Activated naive CD4-positive, alpha-beta T cell treated with anti-CD3 and anti-CD28 coated beads, Interleukin-2, amount 50 U/mL, for 72 hours (primary cell): ENCODE measurements at regions not wholly inside any gene's neighbourhood (a gene's known extent, or its start where the extent isn't known, plus 50 kb on each side); places are given as distances from the start of the nearest gene placed in this dataset.

Experiments used
- ATAC-seq, 2 donors: fragments of 150-1000 bp; cut with Tn5 transposase; 2 replicates each; pipeline ENCODE4 v1.10.0; 2021; ENCODE audit warnings: mild to moderate bottlenecking in 2 of 2, moderate library complexity in 2 of 2
- DNase-seq, 2 donors: peaks; one replicate each; pipeline ENCODE4 v3.0.0; 2021 to 2022; ENCODE audit warnings: low spot score in 2 of 2
- H3K27ac Mint-ChIP-seq, 2 donors: one replicate each; pipeline ENCODE4 v1.8.0; 2022; ENCODE audit warnings: mild to moderate bottlenecking in 2 of 2, mixed read lengths in 2 of 2
- H3K36me3 Mint-ChIP-seq, 2 donors: one replicate each; pipeline ENCODE4 v1.8.0; 2022; ENCODE audit warnings: mixed read lengths in 2 of 2
- H3K9me3 Mint-ChIP-seq, 2 donors: one replicate each; pipeline ENCODE4 v1.8.0; 2022; ENCODE audit warnings: mixed read lengths in 2 of 2

DNA sequence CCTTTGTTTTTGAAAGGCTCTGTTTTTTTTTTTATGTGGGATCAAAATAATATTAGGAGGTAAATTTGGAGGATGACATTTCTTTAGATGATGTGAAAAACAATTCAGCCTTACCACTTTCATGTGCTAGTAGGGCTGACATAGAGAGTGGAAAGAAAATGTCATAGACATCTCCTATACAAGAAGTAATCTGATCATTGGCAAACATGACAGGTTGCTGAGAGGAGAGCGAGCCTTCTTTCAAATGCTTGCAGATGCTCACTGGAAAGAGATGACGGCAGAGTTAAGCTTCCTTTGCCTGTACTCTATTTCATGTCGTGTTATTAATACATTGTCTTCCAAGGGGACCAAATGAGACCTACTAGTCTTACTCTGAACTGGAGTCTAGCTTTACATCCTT, 160.1 kb upstream of the DAP start:
- DNase-seq (no peak), ATAC-seq (no peak)
- Mint-ChIP-seq H3K36me3 (no peaks in the 10 kb centered on the region), H3K9me3 (peaks cover 0 to 7% of the 10 kb centered on the region in 2 donors), H3K27ac (no peak overlapping the region)

DNA sequence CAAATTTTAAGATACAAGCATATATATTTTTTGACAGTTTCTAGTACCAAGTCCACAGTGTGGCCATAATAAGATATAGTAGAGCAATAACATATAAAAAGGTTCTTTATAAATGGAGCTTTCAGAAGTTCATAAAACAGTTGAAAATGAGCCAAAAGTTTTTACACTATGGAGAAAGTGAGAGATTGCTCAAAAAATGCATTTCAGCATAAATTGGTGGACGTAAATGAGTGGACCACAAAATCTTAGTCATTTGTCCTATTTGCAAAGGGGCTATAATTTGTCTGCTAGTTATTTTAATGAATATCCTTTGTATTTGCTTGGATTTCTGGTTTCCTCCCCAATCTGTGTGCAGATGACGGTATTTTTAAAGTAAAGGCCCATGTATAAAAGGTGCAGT, 159.4 kb upstream of the DAP start:
- H3K27ac Mint-ChIP-seq = no peak overlapping the region

DNA sequence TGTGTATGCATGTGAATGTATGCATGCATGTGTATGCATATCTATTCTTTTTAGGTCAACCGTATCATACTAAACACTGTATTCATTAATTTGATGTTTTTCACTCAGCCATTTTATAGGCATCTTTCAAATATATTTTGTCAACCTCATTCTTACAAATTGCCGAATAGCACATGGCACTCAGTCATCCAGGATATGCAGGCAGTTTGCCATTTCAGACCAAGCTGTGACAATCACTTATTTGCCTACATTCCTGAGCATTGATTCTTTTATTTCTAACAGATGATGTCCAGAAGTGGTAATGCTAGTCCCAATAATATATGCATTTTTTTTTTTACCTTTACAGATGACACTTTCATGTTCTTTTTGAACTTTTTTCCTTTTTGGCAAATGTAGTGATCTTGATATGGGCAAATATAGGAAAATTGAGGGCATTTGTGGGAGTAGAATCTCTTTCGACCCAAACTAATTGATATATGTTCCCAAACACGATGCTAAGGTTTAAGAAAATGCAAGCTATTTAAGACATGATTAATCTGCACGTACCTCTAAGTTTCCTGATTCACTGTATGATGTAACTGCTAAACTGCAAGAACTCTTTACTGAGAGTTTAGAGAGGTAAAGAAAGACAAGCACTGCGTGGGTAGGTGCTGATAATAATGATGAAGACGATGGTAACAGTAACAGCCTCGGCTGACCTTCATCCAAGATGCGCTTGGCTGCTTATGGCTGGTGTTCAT, 153.9 kb upstream of the DAP start:
- H3K27ac Mint-ChIP-seq = no peak overlapping the region
- no peaks in the 10 kb centered on the region for H3K36me3 Mint-ChIP-seq
- peaks cover 0 to 3% of the 10 kb centered on the region in 2 donors for H3K9me3 Mint-ChIP-seq
- ATAC-seq (no peak), DNase-seq (no peak)

More for the DNA sequence above, 159.4 kb upstream of the DAP start:
- Mint-ChIP-seq H3K36me3 (no peaks in the 10 kb centered on the region), H3K9me3 (peaks cover 0 to 7% of the 10 kb centered on the region in 2 donors)
- ATAC-seq (no peak), DNase-seq (no peak)

GRCh38 chr5:10913841-10914240, 152.8 kb upstream of the DAP start:
- DNase-seq (no peak), ATAC-seq (peak in 1 of 2 donors; percentile 63)
- Mint-ChIP-seq H3K36me3 (no peaks in the 10 kb centered on the region), H3K27ac (no peak overlapping the region), H3K9me3 (peaks cover 0 to 3% of the 10 kb centered on the region in 2 donors)

DNA sequence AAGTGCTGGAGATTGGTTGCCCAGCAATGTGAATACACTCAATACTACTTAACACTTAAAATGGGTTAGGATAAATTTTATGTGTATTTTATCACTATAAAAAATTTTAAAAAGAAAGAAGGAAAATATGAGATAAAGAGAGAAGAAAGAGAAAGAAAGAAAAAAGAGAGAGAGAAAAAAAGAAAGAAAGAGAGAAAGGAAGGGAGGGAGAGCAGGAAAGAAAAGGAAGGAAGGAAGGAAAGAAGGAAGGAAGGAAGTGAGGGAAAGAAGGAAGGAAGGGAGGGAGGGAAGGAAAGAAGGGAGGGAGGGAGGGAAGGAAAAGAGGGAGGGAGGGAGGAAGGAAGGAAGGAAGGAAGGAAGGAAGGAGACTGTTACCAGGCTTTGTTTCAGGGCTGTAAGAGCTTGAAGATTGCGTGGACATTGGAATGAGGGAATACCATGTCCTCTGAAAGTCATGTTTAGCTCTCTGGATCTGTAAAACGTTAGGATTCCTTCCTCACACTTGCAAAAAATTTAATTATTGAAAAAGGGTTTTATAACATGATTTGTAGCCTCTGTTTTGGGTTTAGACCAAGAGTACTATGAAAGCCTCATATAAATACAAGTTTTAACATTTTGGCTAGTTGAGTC, 152.3 kb upstream of the DAP start:
- peaks cover 0 to 3% of the 10 kb centered on the region in 2 donors for H3K9me3 Mint-ChIP-seq
- H3K36me3 Mint-ChIP-seq = no peaks in the 10 kb centered on the region
- no peak overlapping the region for H3K27ac Mint-ChIP-seq
- DNase-seq (no peak), ATAC-seq (no peak)

- Mint-ChIP-seq H3K9me3 (peaks cover 0 to 3% of the 10 kb centered on the region in 2 donors), H3K36me3 (no peaks in the 10 kb centered on the region), H3K27ac (no peak overlapping the region)
- no peak for DNase-seq
- ATAC-seq = no peak
These were observed 151.4 kb upstream of the DAP start for GRCh38 chr5:10912435-10912834.

GRCh38 chr5:10910261-10910660, 149.2 kb upstream of the DAP start:
- no peak for ATAC-seq
- no peak overlapping the region for H3K27ac Mint-ChIP-seq
- no peaks in the 10 kb centered on the region for H3K36me3 Mint-ChIP-seq
- H3K9me3 Mint-ChIP-seq = peaks cover 0 to 3% of the 10 kb centered on the region in 2 donors
- DNase-seq = no peak

DNA sequence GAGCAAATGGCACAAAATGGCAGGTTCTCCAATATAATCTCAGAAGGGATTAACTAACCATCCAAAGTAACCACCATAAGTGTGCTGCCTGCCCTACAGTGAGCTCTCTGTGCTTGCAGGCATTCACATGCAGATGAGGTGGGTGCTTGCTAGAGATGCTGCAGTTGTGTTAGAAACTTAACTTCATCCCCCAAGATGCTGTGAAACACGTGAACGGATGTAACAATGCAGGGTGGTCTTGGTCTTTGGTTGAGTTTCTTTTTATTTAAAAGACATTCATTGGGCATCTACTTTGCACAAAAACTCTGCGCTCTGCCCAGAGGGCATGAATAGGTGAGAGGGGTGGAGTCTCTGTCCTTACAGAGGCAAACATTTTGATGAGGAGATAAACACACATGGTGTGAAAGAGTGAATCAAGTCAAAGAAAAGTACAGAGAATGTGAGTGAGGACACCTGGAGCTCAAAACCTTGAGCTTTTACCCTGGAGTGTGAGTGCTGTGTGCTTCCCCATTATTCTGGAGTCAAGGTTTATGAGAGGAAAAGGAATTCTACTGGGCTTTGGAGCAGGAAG, 143.9 kb upstream of the DAP start:
- H3K9me3 Mint-ChIP-seq = no peaks in the 10 kb centered on the region

GRCh38 chr5:10903786-10904560, 142.9 kb upstream of the DAP start:
- Mint-ChIP-seq H3K9me3 (no peaks in the 10 kb centered on the region), H3K36me3 (no peaks in the 10 kb centered on the region), H3K27ac (no peak overlapping the region)
- ATAC-seq (no peak), DNase-seq (no peak)

More for the DNA sequence above, 143.9 kb upstream of the DAP start:
- ATAC-seq = no peak
- no peak for DNase-seq
- Mint-ChIP-seq H3K36me3 (no peaks in the 10 kb centered on the region), H3K27ac (no peak overlapping the region)

DNA sequence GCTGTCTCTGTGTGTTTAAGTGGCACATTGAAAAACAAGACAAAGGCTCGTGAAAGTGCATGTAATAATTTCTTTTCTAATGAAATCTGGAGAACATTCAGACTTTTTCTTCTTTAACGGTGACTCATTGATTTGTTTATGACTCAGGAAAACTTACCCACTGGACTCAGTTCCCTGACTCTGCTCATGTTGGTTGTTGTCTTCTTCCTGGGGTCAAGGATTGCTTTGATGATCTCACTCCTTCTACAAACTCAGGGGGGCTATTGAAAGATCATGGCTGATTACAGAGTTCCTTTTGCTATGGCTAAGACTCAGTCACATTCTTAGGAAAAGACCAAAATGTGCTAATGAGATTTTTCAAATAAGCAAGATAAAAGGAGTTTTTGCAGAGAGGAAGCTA, 141.1 kb upstream of the DAP start:
- Mint-ChIP-seq H3K27ac (no peak overlapping the region), H3K36me3 (no peaks in the 10 kb centered on the region)

GRCh38 chr5:10898514-10898913, 137.5 kb upstream of the DAP start:
- H3K9me3 Mint-ChIP-seq = no peaks in the 10 kb centered on the region
- no peak for DNase-seq
- H3K36me3 Mint-ChIP-seq = no peaks in the 10 kb centered on the region
- no peak for ATAC-seq
- H3K27ac Mint-ChIP-seq = no peak overlapping the region

More for the DNA sequence above, 141.1 kb upstream of the DAP start:
- DNase-seq (no peak), ATAC-seq (no peak)
- H3K9me3 Mint-ChIP-seq = no peaks in the 10 kb centered on the region

- no peak for DNase-seq
- Mint-ChIP-seq H3K9me3 (peaks cover 0 to 4% of the 10 kb centered on the region in 2 donors), H3K27ac (no peak overlapping the region), H3K36me3 (no peaks in the 10 kb centered on the region)
- ATAC-seq = no peak
These were observed 135.0 kb upstream of the DAP start for GRCh38 chr5:10896016-10896415.

DNA sequence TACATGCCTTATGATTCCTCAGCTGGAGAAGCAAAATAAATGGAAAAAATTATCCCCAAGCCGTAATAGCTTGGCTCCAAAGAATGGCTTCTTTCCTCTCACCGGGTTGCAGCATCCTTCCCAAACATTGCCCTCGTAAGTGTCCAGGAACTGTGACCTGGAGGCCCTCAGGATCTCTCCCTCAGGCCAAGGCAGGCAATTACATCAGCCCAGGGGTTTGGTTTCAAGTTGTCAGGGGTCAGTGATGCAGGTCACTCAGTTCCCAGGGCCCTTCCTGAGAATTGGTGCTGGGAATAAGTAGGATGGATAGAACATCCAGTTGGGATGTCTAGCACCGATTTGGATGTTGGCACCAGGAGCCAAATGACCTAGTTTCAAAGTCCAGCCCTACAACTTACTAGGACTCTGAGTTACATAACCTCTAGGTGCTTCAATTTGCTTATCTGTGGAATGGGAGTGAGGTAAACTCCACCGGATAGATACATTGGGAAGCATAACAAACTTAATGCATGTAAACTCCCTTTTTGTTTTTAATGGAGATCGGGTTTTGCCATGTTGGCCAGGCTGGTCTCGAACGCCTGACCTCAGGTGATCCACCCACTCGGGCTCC, 133.5 kb upstream of the DAP start:
- DNase-seq = no peak
- ATAC-seq = no peak
- Mint-ChIP-seq H3K36me3 (peaks cover 0 to under 1% of the 10 kb centered on the region in 2 donors), H3K9me3 (peaks cover 0 to 9% of the 10 kb centered on the region in 2 donors), H3K27ac (no peak overlapping the region)

GRCh38 chr5:10892911-10893215, 131.8 kb upstream of the DAP start:
- Mint-ChIP-seq H3K9me3 (peaks cover 0 to 14% of the 10 kb centered on the region in 2 donors), H3K27ac (no peak overlapping the region), H3K36me3 (peaks cover 0 to 5% of the 10 kb centered on the region in 2 donors)
- DNase-seq = no peak
- ATAC-seq = no peak

DNA sequence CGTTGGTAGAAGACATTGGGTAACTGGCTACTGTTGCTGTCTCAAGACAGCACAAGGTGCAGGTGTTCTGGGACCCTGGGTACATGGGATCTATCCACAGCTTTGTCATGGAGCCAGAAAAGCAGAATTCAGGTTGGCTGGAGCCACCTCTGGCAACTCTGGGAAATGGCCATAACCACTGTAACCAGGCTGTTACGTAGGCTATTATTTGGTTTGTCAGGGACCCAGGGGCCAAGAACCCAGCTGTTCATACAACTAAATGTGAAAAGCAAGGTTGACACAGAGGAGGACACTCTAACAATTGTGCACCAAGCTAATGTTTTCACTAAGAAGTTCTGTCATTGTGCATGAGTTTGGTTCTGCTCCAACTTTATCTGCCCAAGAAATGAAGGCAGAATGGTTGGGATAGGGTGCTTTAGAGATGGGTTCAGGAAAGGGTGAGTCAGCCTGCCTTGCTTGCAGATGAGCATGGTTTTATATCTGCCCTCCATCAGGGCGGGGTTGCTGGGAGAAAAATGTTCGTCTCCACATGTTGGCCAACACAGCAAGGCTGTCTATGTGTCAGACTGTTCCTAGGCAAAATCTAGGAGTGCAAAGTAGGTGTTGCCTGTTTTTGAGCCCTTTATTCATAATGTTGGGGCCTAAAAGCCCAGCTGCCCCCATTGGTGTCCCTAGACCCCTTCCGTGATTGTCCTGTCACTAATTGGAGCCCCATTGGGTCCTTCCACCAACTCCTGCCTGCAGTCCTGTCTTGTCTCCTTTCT, 131.3 kb upstream of the DAP start:
- H3K9me3 Mint-ChIP-seq = peaks cover 0 to 14% of the 10 kb centered on the region in 2 donors
- ATAC-seq (no peak), DNase-seq (no peak)
- H3K27ac Mint-ChIP-seq = no peak overlapping the region
- peaks cover 0 to 5% of the 10 kb centered on the region in 2 donors for H3K36me3 Mint-ChIP-seq

GRCh38 chr5:10891193-10891592, 130.2 kb upstream of the DAP start:
- Mint-ChIP-seq H3K27ac (no peak overlapping the region), H3K9me3 (peaks cover 0 to 14% of the 10 kb centered on the region in 2 donors), H3K36me3 (peaks cover 0 to 5% of the 10 kb centered on the region in 2 donors)
- DNase-seq (no peak), ATAC-seq (no peak)
